HG03064 (cell line): ENCODE measurements at regions not wholly inside any gene's neighbourhood (a gene's known extent, or its start where the extent isn't known, plus 50 kb on each side); places are given as distances from the start of the nearest gene placed in this dataset.

Experiments used
- ATAC-seq: cut with Tn5 transposase; IDR thresholded peaks from one replicate; pipeline ENCODE4 v1.9.1; 2021; ENCODE audit warnings: low read depth; ENCODE audit not compliant: unreplicated experiment

DNA sequence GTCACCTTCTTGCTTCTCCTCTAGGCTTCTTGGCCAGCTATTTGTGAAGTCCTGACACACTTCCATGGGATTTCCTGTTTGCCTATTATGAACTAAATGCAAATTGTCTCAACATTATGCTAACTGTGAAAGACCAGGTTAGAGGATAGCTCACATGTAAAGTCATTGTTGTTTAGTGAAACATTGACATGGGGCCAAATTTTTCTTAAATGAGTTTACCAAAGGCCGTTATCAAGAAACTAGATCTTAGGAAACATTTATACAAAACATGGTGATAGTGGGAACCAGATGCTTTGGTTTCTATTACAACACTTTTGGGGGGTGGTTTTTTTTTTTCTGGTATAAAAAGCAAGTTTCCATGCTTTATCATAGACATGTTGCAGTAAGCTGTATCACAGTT, 466.8 kb upstream of the FAM241A start:
- ATAC-seq, result no peak

DNA sequence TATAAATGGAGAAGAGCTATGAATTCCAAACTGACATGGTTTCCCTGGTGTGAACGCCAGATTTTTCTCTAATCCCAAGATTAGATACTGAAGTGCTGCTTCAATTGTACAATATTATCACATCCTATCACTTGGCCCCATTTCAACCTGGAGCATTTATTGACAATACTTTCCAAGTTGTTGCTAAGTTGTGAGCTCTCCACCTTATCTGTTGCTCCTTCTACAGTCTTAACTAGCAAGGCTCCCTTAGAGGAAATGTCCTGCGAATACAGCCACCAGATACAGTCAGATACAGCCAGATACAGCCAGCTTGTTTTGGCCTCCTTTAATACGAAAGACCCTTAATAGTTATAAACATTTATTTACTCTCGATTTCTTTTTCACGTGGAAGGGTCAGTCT, 466.3 kb upstream of the FAM241A start:
- ATAC-seq, result no peak

DNA sequence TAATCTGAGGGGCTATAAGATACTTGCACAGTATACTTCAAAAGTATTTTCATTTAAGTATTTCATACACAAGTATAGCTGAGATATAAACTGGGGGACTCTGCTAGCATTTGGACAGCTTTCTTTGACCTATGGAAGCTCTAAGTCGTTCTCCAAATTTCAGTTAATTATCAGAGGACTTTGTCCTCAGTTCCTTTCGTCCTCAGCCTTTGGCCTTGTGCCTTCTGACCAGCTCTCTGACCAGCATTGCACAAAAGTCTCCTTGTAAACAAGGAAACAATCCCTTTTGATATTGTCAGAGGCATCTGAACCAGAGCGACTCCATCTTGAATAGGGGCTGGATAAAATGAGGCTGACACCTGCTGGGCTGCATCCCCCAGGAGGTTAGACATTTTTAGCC, 464.0 kb upstream of the FAM241A start:
- ATAC-seq, result no peak

DNA sequence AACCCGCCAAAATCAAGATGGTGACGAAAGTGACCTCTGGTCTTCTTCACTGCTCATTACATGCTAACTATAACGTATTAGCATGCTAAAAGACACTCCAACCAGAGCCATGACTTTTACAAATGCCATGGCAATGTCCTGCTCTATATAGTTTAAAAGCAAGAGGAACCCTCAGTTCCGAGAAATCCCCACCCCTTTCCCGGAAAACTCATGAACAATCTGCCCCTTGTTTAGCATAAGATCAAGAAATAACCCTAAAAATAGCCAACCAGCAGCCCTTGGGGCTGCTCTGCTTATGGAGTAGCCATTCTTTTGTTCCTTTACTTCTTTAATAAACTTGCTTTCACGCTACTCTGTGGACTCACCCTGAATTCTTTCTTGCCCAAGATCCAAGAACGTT, 463.5 kb upstream of the FAM241A start:
- no peak for ATAC-seq

DNA sequence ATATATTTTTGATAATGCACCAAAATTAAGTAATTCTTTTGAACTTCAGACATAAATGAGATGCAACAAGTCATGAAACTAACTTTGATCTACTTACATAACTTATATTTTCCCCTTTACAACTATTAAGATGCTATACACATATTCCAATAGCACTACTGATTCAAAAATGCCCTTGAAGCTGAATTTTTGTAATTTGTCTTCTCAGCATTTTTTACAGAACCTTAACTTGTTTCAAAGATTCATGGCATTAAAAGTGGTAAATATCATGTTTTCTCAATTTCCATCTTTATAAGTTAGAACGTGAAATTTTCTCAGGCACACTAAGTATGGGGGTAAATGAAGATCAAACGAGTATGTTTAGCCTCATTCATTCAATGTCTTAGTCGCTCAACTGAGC, 460.0 kb upstream of the FAM241A start:
- ATAC-seq, result no peak

DNA sequence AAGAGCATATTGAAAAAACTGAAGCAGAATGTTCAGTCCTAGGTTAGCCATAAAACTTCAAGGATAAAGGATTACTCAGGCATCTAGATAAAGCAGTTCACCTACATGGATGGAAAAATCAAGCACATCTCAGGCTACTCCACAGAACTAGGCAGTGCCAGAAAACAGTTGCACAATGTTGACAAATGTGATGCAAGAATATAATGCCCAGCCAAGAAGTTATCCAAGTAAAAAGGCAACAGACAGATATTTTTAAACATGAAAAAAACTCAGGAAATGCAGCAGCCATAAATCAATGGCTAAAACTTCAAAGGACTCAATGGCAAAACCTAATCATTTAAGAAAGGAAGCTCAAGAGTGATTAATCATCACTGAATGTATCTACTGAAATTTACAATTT, 456.0 kb upstream of the FAM241A start:
- ATAC-seq, result no peak

DNA sequence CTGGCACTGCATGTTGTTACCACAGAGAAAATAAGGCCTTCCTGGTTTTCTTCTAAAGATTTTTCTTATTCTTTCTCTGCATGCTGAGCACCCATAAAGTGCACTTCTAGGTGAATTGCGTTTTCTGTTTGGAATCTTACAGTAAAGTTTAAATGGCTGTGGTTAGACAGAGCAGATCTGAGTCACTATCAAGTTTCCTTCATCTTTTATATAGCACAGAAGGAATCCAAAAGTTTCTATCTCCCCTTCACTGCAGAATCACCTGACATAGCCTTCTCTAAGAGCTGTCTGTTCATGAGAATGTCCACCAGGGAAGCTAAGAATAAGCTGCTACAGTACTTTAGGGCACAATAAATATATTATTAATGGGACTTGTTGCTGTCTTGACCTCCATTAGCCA, 455.5 kb upstream of the FAM241A start:
- no peak for ATAC-seq

DNA sequence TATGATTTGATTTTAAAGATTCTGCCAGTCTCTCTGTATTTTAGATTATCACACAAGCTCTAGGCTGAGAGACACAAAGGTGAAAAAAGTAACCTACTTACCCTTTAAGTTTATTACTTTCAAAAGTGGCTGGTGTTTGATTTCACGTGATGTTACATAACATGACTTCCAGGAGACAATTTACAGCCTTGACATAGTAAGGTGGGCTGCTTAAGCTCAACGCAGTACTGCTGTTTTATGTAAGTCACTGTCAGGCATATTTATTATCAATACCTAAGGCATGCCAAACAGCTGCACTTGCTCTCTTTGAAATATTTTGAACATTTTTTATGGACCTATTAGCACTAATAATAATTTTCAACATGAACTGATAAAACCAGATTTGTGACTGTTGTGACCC, 451.5 kb upstream of the FAM241A start:
- no peak for ATAC-seq

DNA sequence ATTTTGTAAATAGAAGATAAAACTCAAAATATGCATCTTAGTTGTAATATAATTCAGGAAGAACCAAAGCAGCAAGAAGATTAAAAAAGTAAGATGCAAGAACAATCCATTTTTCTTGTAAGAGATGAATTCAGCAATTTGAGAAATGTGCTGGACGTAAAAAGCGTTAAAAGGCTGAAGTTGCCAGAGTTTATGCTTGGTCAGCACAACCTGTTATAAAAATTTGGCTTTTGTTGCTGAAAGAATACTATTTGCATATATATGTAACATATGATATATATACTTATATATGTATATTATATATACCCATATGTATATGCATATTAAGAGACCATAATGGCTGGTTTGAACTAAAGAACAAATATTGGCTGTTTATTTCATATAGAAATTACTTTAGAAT, 449.6 kb upstream of the FAM241A start:
- no peak for ATAC-seq

DNA sequence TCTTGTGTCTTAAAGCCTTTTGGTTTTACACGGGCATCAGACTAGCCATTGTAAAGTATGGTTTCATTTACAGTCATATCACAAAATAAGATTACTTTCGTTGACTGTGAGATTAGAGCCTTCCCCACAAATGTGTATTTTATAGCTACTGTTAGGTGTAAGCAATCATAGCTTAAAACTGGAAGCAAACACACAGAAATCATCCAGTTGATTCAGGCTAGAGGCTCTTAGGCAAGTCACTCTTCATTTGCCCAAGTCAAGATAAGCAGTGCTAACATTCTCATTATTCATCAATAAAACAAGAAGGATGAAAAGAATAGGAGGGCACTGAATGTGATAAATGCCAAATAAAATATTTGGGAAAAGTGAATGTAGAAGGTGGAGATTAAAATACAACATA, 448.7 kb upstream of the FAM241A start:
- no peak for ATAC-seq

DNA sequence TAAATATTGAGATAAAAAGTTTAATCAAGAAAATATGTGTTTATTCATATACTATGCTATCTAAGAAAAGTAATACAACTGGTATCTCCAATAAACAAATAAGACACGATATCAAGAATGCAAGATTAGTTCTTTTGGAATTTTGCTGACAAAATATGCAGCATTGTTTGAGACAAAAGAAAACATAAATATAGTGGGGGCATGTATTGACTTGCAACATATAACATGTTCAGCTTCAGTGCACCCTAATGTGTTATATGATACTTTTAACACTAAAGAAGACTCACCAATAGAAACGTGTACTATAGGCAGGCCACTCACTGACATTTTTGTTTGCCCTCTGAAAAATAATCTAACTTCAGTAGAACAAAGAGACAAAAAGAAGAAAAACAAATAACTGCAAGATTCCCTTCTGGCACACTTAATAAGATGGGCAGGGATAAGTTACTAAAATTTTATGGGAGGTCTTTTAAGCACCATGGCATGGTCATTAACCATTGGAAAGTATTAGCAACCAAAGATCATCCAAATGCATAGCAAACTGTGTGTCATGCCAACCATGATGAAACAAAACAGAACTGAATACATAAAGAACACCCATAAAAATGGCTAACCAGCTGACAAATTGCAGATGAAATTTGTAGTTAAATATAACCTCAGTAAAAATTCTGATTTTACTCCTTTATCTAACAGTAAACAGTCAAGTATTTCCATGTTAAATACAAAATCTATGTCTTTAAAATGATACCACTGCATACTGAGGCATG, 447.9 kb upstream of the FAM241A start:
- no peak for ATAC-seq

DNA sequence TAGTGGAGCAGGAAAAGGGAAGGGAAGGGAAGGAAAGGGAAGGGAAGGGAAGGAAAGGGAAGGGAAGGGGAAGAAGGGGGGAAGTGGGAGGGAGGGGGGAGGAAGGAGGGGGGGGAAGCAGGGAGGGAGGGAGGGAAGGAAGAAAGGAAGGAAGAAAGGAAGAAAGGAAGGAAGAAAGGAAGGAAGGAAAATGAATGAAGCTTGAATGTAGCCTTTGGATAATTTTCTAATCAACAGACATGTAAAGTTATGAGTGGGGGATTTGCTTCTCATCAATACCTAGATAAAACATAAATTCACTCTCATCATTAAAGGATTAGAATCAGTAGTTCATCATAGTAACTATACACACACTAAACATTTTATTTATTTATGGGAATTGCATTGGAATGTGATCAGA, 446.9 kb upstream of the FAM241A start:
- ATAC-seq, result no peak

DNA sequence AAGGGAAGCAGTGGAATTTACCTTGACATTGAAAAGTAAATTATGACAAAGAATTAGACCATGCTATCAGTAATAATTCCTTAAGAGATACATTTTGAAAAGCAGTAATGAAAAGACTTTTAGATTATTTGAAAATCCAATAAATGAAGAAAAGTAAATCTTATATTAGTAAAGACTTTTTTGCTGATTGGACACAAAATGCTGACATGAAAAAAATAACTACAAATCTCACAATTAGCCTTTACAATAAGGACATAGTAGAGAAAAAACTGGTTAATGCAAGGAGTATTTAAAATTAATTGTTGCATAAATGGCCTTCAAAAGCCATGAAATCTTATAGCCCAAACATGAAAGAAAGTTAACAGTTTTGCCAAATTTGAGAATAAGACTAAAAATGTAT, 446.1 kb upstream of the FAM241A start:
- ATAC-seq, result no peak

DNA sequence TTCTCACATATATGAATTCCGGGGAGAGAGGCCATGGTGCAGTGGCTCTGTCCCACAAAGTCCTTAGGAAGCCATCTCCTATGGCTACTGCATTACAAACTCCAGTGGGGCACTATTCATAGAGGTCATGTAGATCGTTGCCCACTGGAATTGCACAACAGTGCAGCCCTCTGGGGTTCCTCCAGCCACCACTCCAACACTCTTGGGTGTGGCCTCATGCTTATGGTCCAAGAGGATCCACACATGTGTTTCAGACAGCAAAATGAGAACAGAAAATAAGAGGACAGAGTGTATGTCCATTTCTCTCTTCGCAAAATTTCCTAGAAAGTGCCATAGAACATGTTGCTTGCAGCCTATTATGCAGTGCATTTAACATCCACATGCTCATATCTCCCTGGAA, 444.2 kb upstream of the FAM241A start:
- no peak for ATAC-seq

DNA sequence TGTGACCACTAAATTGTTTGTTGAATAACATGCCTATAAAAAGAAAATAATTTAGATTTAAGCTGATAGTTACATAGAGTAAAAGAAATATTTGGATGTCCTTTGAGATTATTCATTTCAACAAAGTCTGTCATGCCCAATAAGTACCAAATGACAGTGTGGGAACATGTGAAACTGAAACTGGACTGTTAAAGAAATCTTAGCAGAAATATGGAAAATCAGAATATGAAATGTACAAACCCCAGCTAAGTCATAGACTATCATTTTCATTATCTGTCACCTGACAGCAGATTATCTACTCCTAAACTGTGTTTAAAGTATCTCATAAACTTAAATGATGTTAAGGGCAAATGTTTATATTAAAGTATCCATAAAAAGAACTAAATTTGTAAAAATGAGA, 437.8 kb upstream of the FAM241A start:
- no peak for ATAC-seq

DNA sequence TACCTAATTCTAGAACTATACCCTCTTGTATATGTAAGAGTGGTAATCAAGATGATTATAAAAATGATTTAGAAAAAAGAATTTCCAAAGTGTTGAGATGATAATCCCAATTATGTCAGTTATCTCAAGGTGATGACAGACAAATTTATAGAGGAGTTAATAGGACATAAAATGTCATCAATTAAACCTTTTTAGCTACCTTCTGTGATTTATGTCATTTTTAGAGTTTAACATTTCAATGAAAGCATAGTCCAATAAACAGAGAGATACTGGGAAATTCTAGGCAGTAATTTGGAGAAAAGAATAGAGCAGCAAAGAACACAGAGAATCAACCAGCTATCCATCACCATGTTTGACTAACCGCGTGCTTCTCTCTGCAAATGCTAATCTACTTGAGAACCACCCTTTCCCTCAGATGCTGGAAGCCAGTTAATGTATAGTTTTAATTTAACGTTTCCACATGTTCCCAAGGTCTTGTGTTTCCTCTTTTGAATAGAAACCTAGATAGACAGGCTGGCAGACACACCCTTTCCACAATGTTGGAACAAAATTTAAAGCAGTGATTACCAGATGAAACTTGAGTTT, 433.1 kb upstream of the FAM241A start:
- no peak for ATAC-seq

DNA sequence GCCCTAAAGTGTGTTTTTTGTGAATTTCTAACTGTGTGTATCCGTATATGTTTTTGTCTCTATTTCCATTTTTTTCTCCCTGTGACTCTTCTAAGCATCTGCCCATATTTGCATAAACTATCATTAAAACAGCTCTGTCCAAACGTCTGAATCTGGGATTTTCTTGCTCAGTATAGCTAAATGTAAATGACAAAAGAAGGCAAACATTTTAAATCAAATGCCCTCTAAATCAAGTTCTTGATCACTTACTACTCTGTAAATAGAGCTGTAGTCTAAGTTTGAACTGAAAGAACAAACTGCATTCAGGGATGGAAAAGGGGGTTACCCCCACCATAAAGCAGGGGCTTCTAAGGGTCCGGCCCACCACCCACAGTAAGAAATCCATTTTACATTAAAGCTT, 432.0 kb upstream of the FAM241A start:
- no peak for ATAC-seq

DNA sequence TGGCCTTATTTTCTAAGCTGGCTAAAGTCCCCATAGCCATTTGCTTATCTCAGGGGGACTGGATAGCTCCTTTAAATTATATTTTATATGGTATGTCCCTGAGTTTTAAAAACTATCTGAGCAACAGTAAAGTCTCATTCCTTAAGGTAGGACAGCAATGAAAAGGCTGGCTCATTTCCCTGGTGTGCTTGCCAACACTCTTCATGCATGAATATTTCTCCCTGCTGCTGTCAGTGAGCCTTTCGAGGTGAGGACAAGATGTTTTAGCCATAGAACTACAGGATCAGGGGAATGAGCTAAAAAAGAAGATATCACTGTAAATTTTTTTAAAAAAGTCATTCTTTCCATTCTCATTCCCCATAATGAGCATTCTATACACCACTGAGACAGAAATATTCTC, 427.3 kb upstream of the FAM241A start:
- ATAC-seq, result no peak

DNA sequence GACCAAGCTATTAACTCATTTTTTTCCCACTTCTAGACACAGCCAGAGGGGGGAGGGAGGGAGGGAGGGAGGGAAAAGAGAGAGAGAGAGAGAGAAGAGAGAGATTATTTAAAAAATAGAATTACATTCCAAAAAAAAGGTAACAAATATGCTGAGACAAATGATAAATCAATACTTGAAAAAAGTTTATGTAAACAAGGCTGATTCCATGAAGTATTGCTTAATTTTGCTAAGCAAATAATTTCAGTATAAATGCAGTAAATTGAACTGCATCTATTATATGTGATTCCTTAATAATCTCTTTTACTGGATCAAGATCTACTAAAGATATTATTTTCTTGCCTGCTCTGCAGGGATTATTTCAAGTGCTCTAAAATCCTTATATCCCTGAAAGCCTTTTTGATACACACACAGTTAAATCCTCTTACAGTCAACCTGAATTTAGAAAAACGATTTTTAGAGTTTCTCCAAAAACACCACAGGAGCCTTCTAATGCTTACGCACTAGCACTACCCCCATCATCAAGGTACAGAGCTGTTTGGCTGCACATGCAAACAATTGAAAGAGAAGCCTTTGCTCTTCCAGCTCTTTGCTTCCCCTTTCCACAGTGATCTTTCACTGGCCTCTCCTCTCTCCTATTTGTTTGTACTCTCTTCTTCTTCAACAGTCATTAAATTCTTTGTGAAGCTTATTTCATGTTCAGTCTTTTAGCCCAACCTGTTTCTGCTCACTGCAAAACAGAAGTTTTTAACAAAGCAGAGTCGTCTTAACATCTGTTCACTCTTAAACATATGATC, 426.3 kb upstream of the FAM241A start:
- no peak for ATAC-seq

DNA sequence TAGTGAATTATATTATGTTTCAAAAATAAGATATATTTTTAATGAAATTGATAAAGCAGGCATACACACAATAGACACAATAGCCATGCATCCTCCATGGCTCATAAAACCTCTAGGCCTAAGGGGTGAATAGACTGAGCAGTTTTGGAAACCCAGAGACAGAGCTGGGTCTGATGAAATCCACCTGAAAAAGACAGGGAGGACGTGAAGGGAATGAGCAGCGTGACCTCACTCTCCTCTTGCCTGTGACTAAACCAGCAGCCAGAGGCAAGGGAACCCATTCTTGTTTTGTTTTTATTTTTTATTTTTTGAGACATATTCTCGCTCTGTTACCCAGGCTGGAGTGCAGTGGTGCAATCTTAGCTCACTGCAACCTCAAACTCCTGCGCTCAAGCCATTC, 424.4 kb upstream of the FAM241A start:
- ATAC-seq, result no peak

DNA sequence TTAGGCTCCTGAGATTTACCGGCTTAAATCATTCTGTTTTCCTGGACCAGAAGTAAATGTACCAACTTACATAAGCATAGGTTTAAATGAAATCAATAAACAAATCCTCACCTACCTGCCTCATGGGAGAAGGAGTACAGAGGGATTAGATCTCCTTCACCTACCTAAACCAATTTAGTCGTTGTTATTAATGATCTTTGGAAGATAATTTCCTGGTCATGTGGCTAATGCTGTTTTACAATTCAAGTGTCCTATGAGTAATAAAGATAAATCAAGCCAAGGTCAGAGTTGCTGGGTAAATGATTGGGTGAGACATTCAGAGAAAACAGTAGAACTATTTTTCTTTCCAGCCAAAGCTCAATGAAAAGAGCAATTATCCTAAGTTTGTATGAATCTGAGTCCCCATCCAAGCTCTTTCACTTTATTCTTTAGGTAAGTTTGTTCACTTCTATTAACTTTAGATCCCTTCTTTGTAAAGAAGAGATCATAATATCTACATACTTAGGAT, 423.0 kb upstream of the FAM241A start:
- ATAC-seq, result no peak

DNA sequence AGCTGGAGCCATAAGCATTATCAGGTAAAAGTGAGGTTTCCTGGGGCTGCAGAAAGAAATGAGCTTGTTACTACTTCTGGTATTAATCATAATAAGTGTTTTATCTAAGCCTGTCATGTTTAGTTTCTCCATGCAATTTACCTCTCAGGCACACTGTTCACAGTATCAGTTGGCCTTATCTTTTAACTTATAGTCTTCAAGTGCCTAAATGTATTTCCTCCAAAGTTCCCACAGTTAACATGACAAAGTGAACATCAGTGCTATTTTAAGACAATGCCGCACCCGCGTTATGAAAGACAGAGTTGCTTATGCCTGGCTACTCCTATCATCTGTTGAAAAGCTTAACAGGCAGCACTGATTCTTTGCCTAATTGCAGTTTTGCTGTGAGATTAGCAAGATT, 408.7 kb upstream of the FAM241A start:
- ATAC-seq, result no peak
